ENCODE measurements at regions not wholly inside any gene's neighbourhood (a gene's known extent, or its start where the extent isn't known, plus 50 kb on each side); places are given as distances from the start of the nearest gene placed in this dataset.

DNA sequence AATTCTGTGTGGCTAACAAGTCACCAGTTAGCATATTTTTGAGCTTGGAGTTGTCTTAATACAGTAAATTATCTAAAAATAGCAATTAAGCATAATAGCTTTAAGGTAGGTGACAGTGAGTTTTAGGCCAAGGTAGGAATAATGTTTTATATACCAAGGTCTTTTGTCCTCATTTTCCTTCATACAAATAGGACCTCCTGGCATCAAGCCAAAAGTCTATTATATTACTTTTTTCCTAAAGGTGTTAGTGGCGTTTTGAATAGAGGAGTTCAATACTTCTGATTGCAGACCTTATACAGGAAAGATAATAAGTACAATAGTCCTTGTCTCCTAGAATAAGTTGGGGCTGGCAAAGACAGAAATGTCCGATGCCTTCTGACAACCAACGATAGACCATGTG, 2277.7 kb downstream of the TP53TG3F start:
- H2AK5ac ChIP-seq (ENCODE audit: insufficient read length, low read length): no peak overlapping the region
- DNase-seq: no peak

More for the DNA sequence above, 2277.7 kb downstream of the TP53TG3F start:
- Histone ChIP-seq H3K14ac (ENCODE audit: insufficient read depth, low read length) (no peak overlapping the region), H4K91ac (ENCODE audit: insufficient read length, low read depth, low read length) (no peak overlapping the region), H3K27ac (ENCODE audit: insufficient read length, low read depth, low read length) (no peak overlapping the region), H2BK15ac (ENCODE audit: low read depth, low read length) (no peak overlapping the region), H3K23me2 (ENCODE audit: insufficient read length, low read depth, low read length, poor library complexity, severe bottlenecking) (no peaks in the 10 kb centered on the region), H3K4ac (ENCODE audit: low read depth, low read length) (no peak overlapping the region), H2BK20ac (ENCODE audit: low read depth, low read length, poor library complexity, severe bottlenecking) (no peak overlapping the region), H2AFZ (ENCODE audit: low read length) (no peak overlapping the region), H3K56ac (ENCODE audit: insufficient read length, low read depth, low read length) (no peak overlapping the region), H3T11ph (ENCODE audit: low read length) (no peak overlapping the region), H4K20me1 (ENCODE audit: control insufficient read depth, insufficient read depth, insufficient read length) (no peaks in the 10 kb centered on the region), H3K79me1 (ENCODE audit: insufficient read depth, low read depth, low read length, poor library complexity, severe bottlenecking) (no peaks in the 10 kb centered on the region), H4K5ac (ENCODE audit: insufficient read length, low read depth, low read length) (no peak overlapping the region), H4K8ac (replicated peaks; ENCODE audit: insufficient read length, low read depth, low read length) (no peak overlapping the region), H3K23ac (ENCODE audit: insufficient read length, low read depth, low read length) (no peak overlapping the region), H3K79me2 (ENCODE audit: insufficient read depth, low read length) (no peaks in the 10 kb centered on the region), H3K9ac (ENCODE audit: extremely low read depth, insufficient read length, low read length) (no peak overlapping the region), H2BK120ac (ENCODE audit: low read depth, low read length, poor library complexity, severe bottlenecking) (no peak overlapping the region), H3K27me3 (ENCODE audit: insufficient read depth, low read length) (no peaks in the 10 kb centered on the region), H2BK5ac (ENCODE audit: insufficient read length, low read length) (no peak overlapping the region), H3K4me2 (ENCODE audit: insufficient read depth, insufficient read length, low read length) (no peak overlapping the region), H3K9me3 (ENCODE audit: control insufficient read depth, low read depth, low read length) (peaks cover 86% of the 10 kb centered on the region), H3K18ac (ENCODE audit: insufficient read length, low read depth, low read length) (no peak overlapping the region), H2BK12ac (ENCODE audit: insufficient read length, low read depth, low read length) (no peak overlapping the region), H3K4me1 (ENCODE audit: insufficient read depth, low read length) (no peaks in the 10 kb centered on the region)
- H3K27me3 Mint-ChIP-seq (ENCODE audit: low read depth): peaks cover 3% of the 10 kb centered on the region
- TF ChIP-seq, protein P1, sequence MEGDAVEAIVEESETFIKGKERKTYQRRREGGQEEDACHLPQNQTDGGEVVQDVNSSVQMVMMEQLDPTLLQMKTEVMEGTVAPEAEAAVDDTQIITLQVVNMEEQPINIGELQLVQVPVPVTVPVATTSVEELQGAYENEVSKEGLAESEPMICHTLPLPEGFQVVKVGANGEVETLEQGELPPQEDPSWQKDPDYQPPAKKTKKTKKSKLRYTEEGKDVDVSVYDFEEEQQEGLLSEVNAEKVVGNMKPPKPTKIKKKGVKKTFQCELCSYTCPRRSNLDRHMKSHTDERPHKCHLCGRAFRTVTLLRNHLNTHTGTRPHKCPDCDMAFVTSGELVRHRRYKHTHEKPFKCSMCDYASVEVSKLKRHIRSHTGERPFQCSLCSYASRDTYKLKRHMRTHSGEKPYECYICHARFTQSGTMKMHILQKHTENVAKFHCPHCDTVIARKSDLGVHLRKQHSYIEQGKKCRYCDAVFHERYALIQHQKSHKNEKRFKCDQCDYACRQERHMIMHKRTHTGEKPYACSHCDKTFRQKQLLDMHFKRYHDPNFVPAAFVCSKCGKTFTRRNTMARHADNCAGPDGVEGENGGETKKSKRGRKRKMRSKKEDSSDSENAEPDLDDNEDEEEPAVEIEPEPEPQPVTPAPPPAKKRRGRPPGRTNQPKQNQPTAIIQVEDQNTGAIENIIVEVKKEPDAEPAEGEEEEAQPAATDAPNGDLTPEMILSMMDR (conservative IDR thresholded peaks at IDR 0.05): no peak
- H3K4me1 Mint-ChIP-seq: no peaks in the 10 kb centered on the region
- no peak overlapping the region for H3K4me3 Mint-ChIP-seq
- no peak overlapping the region for H3K27ac Mint-ChIP-seq
- H3K9me3 Mint-ChIP-seq: peaks cover 91 to 95% of the 10 kb centered on the region in 2 experiments
- H3K36me3 Mint-ChIP-seq (ENCODE audit: insufficient read depth in 1 of 3, low read depth in 3 of 3): peaks cover 18 to 52% (median 44%) of the 10 kb centered on the region in 3 experiments; a peak in 6 of 7 replicates
- WGBS (ENCODE audit: extremely low coverage, insufficient read length, low lambda C conversion rate): no CpG with 5 or more reads among the region's 3 CpGs

All from H9 (cell line).